OCI-LY3 (cell line): ENCODE measurements at regions not wholly inside any gene's neighbourhood (a gene's known extent, or its start where the extent isn't known, plus 50 kb on each side); places are given as distances from the start of the nearest gene placed in this dataset.

Experiments used
- H2AFZ ChIP-seq: fragments of 200-600, 300-600 bp; shearing (Covaris generic); 2 replicates; pipeline ENCODE4 v1.6.0; 2014; ENCODE audit warnings: antibody characterized with exemption, low read depth, low read length
- H3K27ac ChIP-seq: fragments of 200-600, 300-600 bp; sonication (generic); 2 replicates; pipeline ENCODE4 v1.5.1; 2014; ENCODE audit warnings: mild to moderate bottlenecking, low read length, moderate library complexity, mixed read lengths
- H3K27me3 ChIP-seq: fragments of 200-600, 300-600 bp; sonication (generic); 2 replicates; pipeline ENCODE4 v1.6.1; 2014; ENCODE audit warnings: low read depth, low read length, mixed read lengths
- H3K36me3 ChIP-seq: fragments of 200-600, 300-600 bp; sonication (generic); replicated peaks from 2 replicates; pipeline ENCODE3; 2014; ENCODE audit warnings: low read depth, low read length, mixed read lengths
- H3K4me1 ChIP-seq: fragments of 300-600, 200-600 bp; sonication (generic); 2 replicates; pipeline ENCODE4 v1.6.1; 2014; ENCODE audit warnings: low read length, mixed read lengths
- H3K4me2 ChIP-seq: fragments of 200-600, 300-600 bp; sonication (generic); 2 replicates; pipeline ENCODE4 v1.6.1; 2014; ENCODE audit warnings: low read length, mixed read lengths
- H3K4me3 ChIP-seq: fragments of 300-600, 200-600 bp; sonication (generic); 2 replicates; pipeline ENCODE4 v1.5.1; 2014; ENCODE audit warnings: antibody characterized with exemption, mild to moderate bottlenecking, low read length, moderate library complexity
- H3K79me2 ChIP-seq: fragments of 300-600, 200-600 bp; shearing (Covaris generic); 2 replicates; pipeline ENCODE4 v1.6.1; 2014; ENCODE audit warnings: mild to moderate bottlenecking, low read length, mixed read lengths
- H3K9ac ChIP-seq: fragments of 300-600, 200-600 bp; shearing (Covaris generic); 2 replicates; pipeline ENCODE4 v1.6.0; 2014; ENCODE audit warnings: mild to moderate bottlenecking, low read length, moderate library complexity
- H3K9me3 ChIP-seq: fragments of 200-600, 300-600 bp; shearing (Covaris generic); 2 replicates; pipeline ENCODE4 v1.6.1; 2014; ENCODE audit warnings: low read length, mixed read lengths; ENCODE audit not compliant: insufficient read depth
- H4K20me1 ChIP-seq: fragments of 200-600, 300-600 bp; sonication (generic); 2 replicates; pipeline ENCODE4 v1.6.1; 2016; ENCODE audit warnings: low read length, mixed read lengths; ENCODE audit not compliant: insufficient read depth
- EZH2phosphoT487 ChIP-seq: fragments of 200-600 bp; shearing (Covaris generic); IDR thresholded peaks from 2 replicates; pipeline ENCODE4 v1.6.1; 2018; ENCODE audit warnings: antibody characterized with exemption, mixed run types, low read depth
- TF ChIP-seq, protein P1 (sequence below): fragments of 200-600, 300-600 bp; sonication (generic); IDR thresholded peaks from 2 replicates; pipeline ENCODE4 v1.5.1; 2014; ENCODE audit warnings: antibody characterized with exemption, low read length, low read depth

GRCh38 chr4:17188125-17188524 lies 289.7 kb upstream of the LDB2 start:
- Histone ChIP-seq H3K4me1 (no peaks in the 10 kb centered on the region), H2AFZ (no peak overlapping the region), H3K9me3 (no peaks in the 10 kb centered on the region), H3K4me2 (no peak overlapping the region), H3K36me3 (no peaks in the 10 kb centered on the region), H3K27me3 (no peaks in the 10 kb centered on the region), H4K20me1 (no peaks in the 10 kb centered on the region), H3K9ac (no peak overlapping the region), H3K4me3 (no peak overlapping the region), H3K79me2 (no peaks in the 10 kb centered on the region), H3K27ac (no peak overlapping the region)
- TF ChIP-seq, protein P1, sequence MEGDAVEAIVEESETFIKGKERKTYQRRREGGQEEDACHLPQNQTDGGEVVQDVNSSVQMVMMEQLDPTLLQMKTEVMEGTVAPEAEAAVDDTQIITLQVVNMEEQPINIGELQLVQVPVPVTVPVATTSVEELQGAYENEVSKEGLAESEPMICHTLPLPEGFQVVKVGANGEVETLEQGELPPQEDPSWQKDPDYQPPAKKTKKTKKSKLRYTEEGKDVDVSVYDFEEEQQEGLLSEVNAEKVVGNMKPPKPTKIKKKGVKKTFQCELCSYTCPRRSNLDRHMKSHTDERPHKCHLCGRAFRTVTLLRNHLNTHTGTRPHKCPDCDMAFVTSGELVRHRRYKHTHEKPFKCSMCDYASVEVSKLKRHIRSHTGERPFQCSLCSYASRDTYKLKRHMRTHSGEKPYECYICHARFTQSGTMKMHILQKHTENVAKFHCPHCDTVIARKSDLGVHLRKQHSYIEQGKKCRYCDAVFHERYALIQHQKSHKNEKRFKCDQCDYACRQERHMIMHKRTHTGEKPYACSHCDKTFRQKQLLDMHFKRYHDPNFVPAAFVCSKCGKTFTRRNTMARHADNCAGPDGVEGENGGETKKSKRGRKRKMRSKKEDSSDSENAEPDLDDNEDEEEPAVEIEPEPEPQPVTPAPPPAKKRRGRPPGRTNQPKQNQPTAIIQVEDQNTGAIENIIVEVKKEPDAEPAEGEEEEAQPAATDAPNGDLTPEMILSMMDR = no peak
- TF ChIP-seq EZH2phosphoT487 = no peak

DNA sequence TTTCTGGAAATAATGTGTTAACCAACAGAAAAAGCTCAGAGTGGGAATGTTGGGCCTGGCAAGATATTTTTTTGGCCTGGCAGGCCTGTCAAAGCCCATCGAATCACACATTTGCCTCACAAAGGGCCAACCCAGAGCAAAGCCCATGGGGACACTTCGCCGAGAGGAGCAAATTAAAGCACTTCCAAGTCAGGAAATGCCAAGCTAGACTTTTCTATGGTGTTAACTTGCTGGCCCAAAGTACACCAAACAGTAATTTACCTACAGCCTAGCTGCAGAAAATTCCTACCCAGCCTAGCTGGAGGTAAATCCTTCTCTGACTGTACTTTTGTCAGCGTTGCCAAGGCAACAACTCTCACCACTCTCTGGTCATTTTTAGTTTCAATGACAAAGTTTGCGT lies 288.6 kb upstream of the LDB2 start:
- H3K9ac ChIP-seq = no peak overlapping the region
- no peaks in the 10 kb centered on the region for H3K9me3 ChIP-seq
- no peaks in the 10 kb centered on the region for H3K36me3 ChIP-seq
- no peak overlapping the region for H3K4me2 ChIP-seq
- no peaks in the 10 kb centered on the region for H3K27me3 ChIP-seq
- H2AFZ ChIP-seq = no peak overlapping the region
- no peak overlapping the region for H3K4me3 ChIP-seq
- H4K20me1 ChIP-seq = no peaks in the 10 kb centered on the region
- H3K4me1 ChIP-seq = no peaks in the 10 kb centered on the region
- no peaks in the 10 kb centered on the region for H3K79me2 ChIP-seq
- no peak overlapping the region for H3K27ac ChIP-seq
- TF ChIP-seq, protein P1 = no peak
- no peak for TF ChIP-seq EZH2phosphoT487

DNA sequence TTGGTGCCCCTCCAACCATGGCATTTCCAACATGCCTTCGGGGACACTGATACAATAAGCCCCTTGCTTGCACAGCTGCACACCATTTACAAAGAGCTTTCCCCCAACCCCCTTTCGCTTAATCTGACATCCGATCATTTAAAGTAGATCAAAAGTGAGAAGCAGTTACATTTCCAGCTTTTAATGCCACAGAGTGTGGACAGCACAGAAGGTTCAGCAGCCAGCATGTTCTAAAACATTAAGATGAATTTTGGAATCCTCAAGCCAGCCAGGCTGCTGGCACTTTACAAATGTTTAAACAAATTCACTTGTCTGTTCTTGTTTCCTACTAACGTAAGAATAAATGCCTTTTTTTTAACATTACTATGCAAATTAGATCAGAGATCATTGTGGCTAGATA lies 284.4 kb upstream of the LDB2 start:
- Histone ChIP-seq H3K4me2 (no peak overlapping the region), H2AFZ (no peak overlapping the region), H3K9ac (no peak overlapping the region), H4K20me1 (no peaks in the 10 kb centered on the region), H3K4me1 (no peaks in the 10 kb centered on the region), H3K9me3 (no peaks in the 10 kb centered on the region), H3K79me2 (no peaks in the 10 kb centered on the region), H3K27me3 (no peaks in the 10 kb centered on the region), H3K4me3 (no peak overlapping the region), H3K36me3 (no peaks in the 10 kb centered on the region), H3K27ac (no peak overlapping the region)
- TF ChIP-seq, protein P1 = no peak
- no peak for TF ChIP-seq EZH2phosphoT487

DNA sequence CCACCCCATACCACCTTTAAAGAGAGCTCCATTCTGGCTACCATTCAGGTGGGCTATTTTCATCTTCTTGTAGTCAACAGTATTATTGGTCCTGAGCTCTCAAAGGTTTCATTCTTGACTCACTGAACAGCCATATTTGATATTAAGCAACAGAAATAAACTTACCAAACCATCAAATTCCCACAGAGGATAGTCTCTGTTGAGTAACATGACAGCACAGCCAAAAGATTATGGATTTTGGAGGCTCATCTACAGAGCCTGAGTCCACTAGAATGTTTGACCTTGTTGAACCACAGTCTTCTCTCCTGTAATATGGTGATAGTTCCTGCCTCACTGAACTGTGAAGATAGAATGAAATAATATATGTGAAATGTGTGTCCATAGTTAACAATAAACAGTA lies 276.3 kb upstream of the LDB2 start:
- no peak overlapping the region for H3K9ac ChIP-seq
- TF ChIP-seq EZH2phosphoT487 = no peak
- TF ChIP-seq, protein P1 = no peak

More for the DNA sequence above, 276.3 kb upstream of the LDB2 start:
- H4K20me1 ChIP-seq = no peaks in the 10 kb centered on the region
- H3K4me2 ChIP-seq = no peak overlapping the region
- no peak overlapping the region for H3K4me3 ChIP-seq
- no peaks in the 10 kb centered on the region for H3K36me3 ChIP-seq
- no peaks in the 10 kb centered on the region for H3K27me3 ChIP-seq
- no peak overlapping the region for H2AFZ ChIP-seq
- no peaks in the 10 kb centered on the region for H3K9me3 ChIP-seq
- no peaks in the 10 kb centered on the region for H3K79me2 ChIP-seq
- H3K4me1 ChIP-seq = peaks cover 24% of the 10 kb centered on the region
- no peak overlapping the region for H3K27ac ChIP-seq
